GM23338 (cell line): ENCODE measurements at regions not wholly inside any gene's neighbourhood (a gene's known extent, or its start where the extent isn't known, plus 50 kb on each side); places are given as distances from the start of the nearest gene placed in this dataset.

Experiments used
- ATAC-seq: fragments of 200-7000 bp; cut with Tn5 transposase; 3 replicates; pipeline ENCODE4 v1.9.1; 2020
- DNase-seq: peaks from one replicate; pipeline ENCODE4 v3.0.0-alpha.2; 2015; ENCODE audit warnings: low spot score
- H2AFZ ChIP-seq: fragments of 200-600 bp; sonication (generic); 2 replicates; pipeline ENCODE4 v1.8.0; 2016; ENCODE audit warnings: antibody characterized with exemption, mild to moderate bottlenecking, moderate library complexity
- H3F3A ChIP-seq: fragments of 200-600 bp; sonication (generic); replicated peaks from 2 replicates; pipeline ENCODE4 v1.8.0; 2017; ENCODE audit warnings: antibody characterized with exemption, mixed run types, low read depth
- H3K27ac ChIP-seq: fragments of 200-600 bp; sonication (generic); 2 replicates; pipeline ENCODE4 v1.6.1; 2016; ENCODE audit warnings: low read depth
- H3K27me3 ChIP-seq: fragments of 200-600 bp; sonication (generic); 2 replicates; pipeline ENCODE4 v1.8.0; 2016; ENCODE audit warnings: mild to moderate bottlenecking, mixed run types, moderate library complexity; ENCODE audit not compliant: insufficient read depth
- H3K36me3 ChIP-seq: fragments of 200-600 bp; sonication (generic); 2 replicates; pipeline ENCODE4 v1.8.0; 2016; ENCODE audit warnings: mild to moderate bottlenecking; ENCODE audit not compliant: insufficient read depth
- H3K4me1 ChIP-seq: fragments of 200-600 bp; sonication (generic); 2 replicates; pipeline ENCODE4 v1.8.0; 2016; ENCODE audit warnings: mild to moderate bottlenecking, moderate library complexity; ENCODE audit not compliant: insufficient read depth
- H3K4me2 ChIP-seq: fragments of 200-600 bp; sonication (generic); 2 replicates; pipeline ENCODE4 v1.7.1; 2017; ENCODE audit warnings: mixed run types
- H3K4me3 ChIP-seq: fragments of 200-600 bp; sonication (generic); 2 replicates; pipeline ENCODE4 v1.6.1; 2016; ENCODE audit warnings: mixed run types
- H3K79me2 ChIP-seq: fragments of 200-600 bp; sonication (generic); replicated peaks from 2 replicates; pipeline ENCODE4 v1.8.0; 2017; ENCODE audit warnings: mild to moderate bottlenecking; ENCODE audit not compliant: insufficient read depth
- H3K9me2 ChIP-seq: fragments of 200-600 bp; sonication (generic); 2 replicates; pipeline ENCODE4 v1.8.0; 2017; ENCODE audit not compliant: insufficient read depth
- H4K20me1 ChIP-seq: fragments of 200-600 bp; sonication (generic); replicated peaks from 2 replicates; pipeline ENCODE4 v1.8.0; 2017; ENCODE audit warnings: mild to moderate bottlenecking; ENCODE audit not compliant: insufficient read depth
- H3K27ac Mint-ChIP-seq: 2 replicates; pipeline ENCODE4 v1.8.0; 2020; ENCODE audit warnings: inconsistent platforms, mild to moderate bottlenecking, moderate library complexity, mixed read lengths
- H3K27me3 Mint-ChIP-seq: 3 replicates; pipeline ENCODE4 v1.8.0; 2022; ENCODE audit warnings: low read depth, mild to moderate bottlenecking, moderate library complexity, mixed read lengths, inconsistent platforms; ENCODE audit not compliant: insufficient read depth, poor library complexity
- H3K36me3 Mint-ChIP-seq: 3 replicates; pipeline ENCODE4 v1.8.0; 2021; ENCODE audit warnings: low read depth, mild to moderate bottlenecking, inconsistent platforms, moderate library complexity, mixed read lengths
- H3K4me1 Mint-ChIP-seq: 3 replicates; pipeline ENCODE4 v1.8.0; 2020; ENCODE audit warnings: mild to moderate bottlenecking, inconsistent platforms, mixed read lengths
- H3K4me3 Mint-ChIP-seq: 3 replicates; pipeline ENCODE4 v1.8.0; 2021; ENCODE audit warnings: moderate library complexity, mild to moderate bottlenecking, inconsistent platforms, mixed read lengths
- H3K9me3 Mint-ChIP-seq: 3 replicates; pipeline ENCODE4 v1.8.0; 2020; ENCODE audit warnings: moderate library complexity, mild to moderate bottlenecking, inconsistent platforms, mixed read lengths
- CREB1 ChIP-seq: fragments of 250-450 bp; sonication (Bioruptor Pico); IDR thresholded peaks from 2 replicates; pipeline ENCODE4 v1.5.0; 2020; ENCODE audit warnings: low read depth, mild to moderate bottlenecking, moderate library complexity
- CTCF ChIP-seq, 2 experiments: fragments of 200-600 bp in 1 of 2; sonication (generic) in 1 of 2; conservative IDR thresholded peaks; 2 replicates each; pipeline versions ENCODE4 v1.5.1 to v1.6.1; 2016 to 2017; ENCODE audit warnings: antibody characterized with exemption in 2 of 2, low read depth in 2 of 2, mild to moderate bottlenecking in 2 of 2, moderate library complexity in 1 of 2
- ETS1 ChIP-seq: IDR thresholded peaks from 2 replicates; pipeline ENCODE4 v1.6.1; 2016; ENCODE audit warnings: antibody characterized with exemption
- EZH2phosphoT487 ChIP-seq: fragments of 200-600 bp; sonication (generic); IDR thresholded peaks from one replicate; pipeline ENCODE4 v1.8.1; 2018; ENCODE audit warnings: antibody characterized with exemption; ENCODE audit not compliant: unreplicated experiment
- JUNB ChIP-seq: IDR thresholded peaks from one replicate; pipeline ENCODE4 v1.6.1; 2016; ENCODE audit warnings: antibody characterized with exemption; ENCODE audit not compliant: unreplicated experiment
- NANOG ChIP-seq: IDR thresholded peaks from 2 replicates; pipeline ENCODE4 v1.6.1; 2016; ENCODE audit warnings: antibody characterized with exemption, borderline replicate concordance
- POLR2AphosphoS5 ChIP-seq: IDR thresholded peaks from 2 replicates; pipeline ENCODE4 v1.6.1; 2016; ENCODE audit warnings: antibody characterized with exemption, low read depth
- REST ChIP-seq: IDR thresholded peaks from one replicate; pipeline ENCODE4 v1.6.1; 2018; ENCODE audit warnings: antibody characterized with exemption; ENCODE audit not compliant: unreplicated experiment
- STAT1 ChIP-seq: IDR thresholded peaks from one replicate; pipeline ENCODE4 v1.6.1; 2016; ENCODE audit warnings: antibody characterized with exemption; ENCODE audit not compliant: unreplicated experiment
- ZNF114 ChIP-seq: fragments of 250-450 bp; sonication (Bioruptor Pico); IDR thresholded peaks from 2 replicates; pipeline ENCODE4 v1.5.0; 2020; ENCODE audit warnings: mild to moderate bottlenecking, moderate library complexity

- TF ChIP-seq ETS1 (no peak), REST (no peak), EZH2phosphoT487 (no peak), STAT1 (no peak), CTCF (conservative IDR thresholded peaks at IDR 0.05; ENCODE audit: low read depth in 2 of 2) (no peak)
Measured at GRCh38 chr14:38948171-38948570, 154.9 kb downstream of the SEC23A start (continued).

GRCh38 chr14:38947343-38947742, 155.7 kb downstream of the SEC23A start:
- no peaks in the 10 kb centered on the region for H4K20me1 ChIP-seq
- no peak overlapping the region for H3K4me3 ChIP-seq
- no peak overlapping the region for H3K27ac ChIP-seq
- Mint-ChIP-seq H3K4me3 (no peak overlapping the region), H3K27ac (no peak overlapping the region), H3K27me3 (no peaks in the 10 kb centered on the region), H3K4me1 (no peaks in the 10 kb centered on the region), H3K36me3 (no peaks in the 10 kb centered on the region), H3K9me3 (no peaks in the 10 kb centered on the region)
- no peaks in the 10 kb centered on the region for H3K9me2 ChIP-seq
- H3K79me2 ChIP-seq = no peaks in the 10 kb centered on the region
- H2AFZ ChIP-seq = no peak overlapping the region
- no peaks in the 10 kb centered on the region for H3F3A ChIP-seq
- H3K36me3 ChIP-seq = no peaks in the 10 kb centered on the region
- H3K4me1 ChIP-seq = no peaks in the 10 kb centered on the region
- DNase-seq = no peak
- no peaks in the 10 kb centered on the region for H3K27me3 ChIP-seq
- TF ChIP-seq JUNB = no peak
- no peak for TF ChIP-seq POLR2AphosphoS5
- TF ChIP-seq ETS1 = no peak
- TF ChIP-seq STAT1 = no peak
- no peak for TF ChIP-seq CREB1 (CRISPR knock-in tag)
- no peak for TF ChIP-seq NANOG
- TF ChIP-seq ZNF114 = no peak
- ATAC-seq = no peak
- no peak overlapping the region for H3K4me2 ChIP-seq
